HG03064 (cell line): ENCODE measurements at regions not wholly inside any gene's neighbourhood (a gene's known extent, or its start where the extent isn't known, plus 50 kb on each side); places are given as distances from the start of the nearest gene placed in this dataset.

Experiments
- ATAC-seq: cut with Tn5 transposase; IDR thresholded peaks from one replicate; pipeline ENCODE4 v1.9.1; 2021; ENCODE audit warnings: low read depth; ENCODE audit not compliant: unreplicated experiment

GRCh38 chr12:115519887-115520286 is 757.6 kb downstream of the MED13L start:
- no peak for ATAC-seq

- ATAC-seq: no peak
Observed at GRCh38 chr12:115519359-115519758, 758.1 kb downstream of the MED13L start.

GRCh38 chr12:115517913-115518312 is 759.6 kb downstream of the MED13L start:
- no peak for ATAC-seq

- no peak for ATAC-seq
Observed at GRCh38 chr12:115511986-115512711, 765.3 kb downstream of the MED13L start.

GRCh38 chr12:115511305-115511704 is 766.2 kb downstream of the MED13L start:
- ATAC-seq: no peak

GRCh38 chr12:115508990-115509389 is 768.5 kb downstream of the MED13L start:
- ATAC-seq: no peak

GRCh38 chr12:115507951-115508722 is 769.4 kb downstream of the MED13L start:
- ATAC-seq: no peak

GRCh38 chr12:115507560-115507889 is 770.0 kb downstream of the MED13L start:
- no peak for ATAC-seq

- no peak for ATAC-seq
Observed at GRCh38 chr12:115506822-115507559, 770.5 kb downstream of the MED13L start.

- peak; percentile 91 for ATAC-seq
Observed at GRCh38 chr12:115504306-115505290, 772.9 kb downstream of the MED13L start.

GRCh38 chr12:115500872-115501271 is 776.6 kb downstream of the MED13L start:
- no peak for ATAC-seq

- ATAC-seq: no peak
Observed at GRCh38 chr12:115495300-115495699, 782.2 kb downstream of the MED13L start.

GRCh38 chr12:115492553-115492952 is 784.9 kb downstream of the MED13L start:
- no peak for ATAC-seq

GRCh38 chr12:115491511-115492250 is 785.8 kb downstream of the MED13L start:
- no peak for ATAC-seq

- no peak for ATAC-seq
Observed at GRCh38 chr12:115489253-115489652, 788.2 kb downstream of the MED13L start.

GRCh38 chr12:115485967-115486366 is 791.5 kb downstream of the MED13L start:
- no peak for ATAC-seq

- ATAC-seq: no peak
Observed at GRCh38 chr12:115485503-115485902, 792.0 kb downstream of the MED13L start.

- no peak for ATAC-seq
Observed at GRCh38 chr12:115482943-115483342, 794.5 kb downstream of the MED13L start.

GRCh38 chr12:115481141-115481540 is 796.4 kb downstream of the MED13L start:
- peak; percentile 70 for ATAC-seq

- ATAC-seq: no peak
Observed at GRCh38 chr12:115478505-115478904, 794.5 kb upstream of the TBX3 start.
